C1 segment of cervical spinal cord (tissue), 14 donors: ENCODE measurements at regions not wholly inside any gene's neighbourhood (a gene's known extent, or its start where the extent isn't known, plus 50 kb on each side); places are given as distances from the start of the nearest gene placed in this dataset.
"Not testable (repeated sequence)": the region's sequence is repeated elsewhere in the genome, so short reads cannot be mapped to it uniquely, and the experiment has no call there.

Experiments
- DNase-seq, 14 donors: peaks; one replicate each; lab custom pipeline; 2025; lab: John Stamatoyannopoulos, UW

DNA sequence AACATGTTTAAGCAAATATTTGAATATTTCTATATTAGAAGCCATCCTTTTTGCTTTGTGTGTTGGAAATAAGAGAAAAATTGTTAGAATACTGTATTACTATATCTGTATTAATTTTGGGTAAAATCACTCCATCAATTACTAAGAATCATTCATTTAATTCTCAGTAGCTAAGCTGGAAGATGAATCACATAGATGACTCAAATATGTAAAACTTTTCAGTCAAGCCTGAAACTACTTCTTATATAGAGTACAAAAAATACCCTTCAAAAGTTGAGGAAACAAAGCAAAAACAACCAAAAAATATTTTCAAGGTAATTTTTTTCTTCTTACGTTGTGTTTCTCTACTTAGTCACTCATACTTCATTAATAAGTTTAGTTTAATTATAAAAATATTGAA, 205.7 kb upstream of the ROBO1 start:
- DNase-seq = no peak

GRCh38 chr3:79968418-79968817, 200.6 kb upstream of the ROBO1 start:
- DNase-seq = no peak

DNA sequence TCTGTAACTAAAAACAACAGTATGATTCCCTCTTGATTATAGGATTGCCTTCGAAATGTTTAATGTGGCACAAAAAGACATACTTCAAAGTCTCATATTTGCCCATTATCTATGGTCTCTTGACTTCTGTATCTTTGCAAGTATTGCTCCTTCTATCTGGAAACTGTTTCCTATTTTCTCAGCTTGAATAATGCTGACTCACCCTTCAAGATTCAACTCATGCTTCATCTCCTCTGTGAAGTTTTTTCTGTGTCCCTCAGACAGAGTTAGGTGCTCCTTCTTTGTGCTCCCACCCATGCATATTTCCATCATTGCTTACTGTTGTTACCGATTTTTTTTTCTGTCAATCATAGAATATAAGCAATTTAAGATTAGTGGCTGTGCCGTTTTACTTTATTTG, 192.8 kb upstream of the ROBO1 start:
- no peak for DNase-seq

- no peak for DNase-seq
Measured at GRCh38 chr3:79957066-79957465, 189.3 kb upstream of the ROBO1 start.

GRCh38 chr3:79954756-79955155, 187.0 kb upstream of the ROBO1 start:
- DNase-seq = no peak

DNA sequence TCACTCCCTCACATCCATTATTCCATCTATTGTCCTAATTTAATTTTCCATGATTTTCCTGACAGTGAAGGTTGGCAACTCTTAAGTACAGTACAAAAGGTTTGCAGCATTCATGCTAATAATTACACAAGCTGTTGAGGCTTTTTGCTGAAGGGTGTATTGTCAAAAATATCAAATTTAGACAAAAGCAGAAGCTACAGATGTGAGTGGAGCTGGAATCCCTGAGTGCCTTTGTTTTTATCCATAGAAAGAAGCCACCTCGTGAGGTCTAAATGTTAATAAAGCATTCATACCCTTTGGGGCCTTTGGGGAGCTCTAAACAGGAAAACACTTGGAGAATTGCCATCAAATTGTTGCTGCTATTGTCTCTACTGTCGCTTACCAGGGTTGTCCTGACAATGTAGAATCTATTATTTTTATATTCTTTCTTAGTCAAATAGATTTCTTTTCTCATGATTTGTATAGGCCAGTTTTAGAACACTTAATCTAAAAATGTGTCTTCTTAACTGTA, 185.8 kb upstream of the ROBO1 start:
- DNase-seq = no peak

DNA sequence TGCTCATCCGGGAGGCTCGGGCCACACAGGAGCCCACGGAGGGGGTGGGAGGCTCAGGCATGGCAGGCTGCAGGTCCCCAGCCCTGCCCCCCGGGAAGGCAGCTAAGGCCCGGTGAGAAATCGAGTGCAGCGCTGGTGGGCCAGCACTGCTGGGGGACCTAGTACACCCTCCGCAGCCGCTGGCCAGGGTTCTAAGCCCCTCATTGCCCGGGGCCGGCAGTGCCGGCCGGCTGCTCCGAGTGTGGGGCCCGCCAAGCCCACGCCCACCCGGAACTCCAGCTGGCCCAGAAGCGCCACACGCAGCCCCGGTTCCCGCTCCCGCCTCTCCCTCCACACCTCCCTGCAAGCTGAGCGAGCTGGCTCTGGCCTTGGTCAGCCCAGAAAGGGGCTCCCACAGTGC, 183.6 kb upstream of the ROBO1 start:
- DNase-seq = not testable (repeated sequence)

GRCh38 chr3:79947957-79948356, 180.2 kb upstream of the ROBO1 start:
- DNase-seq = no peak

DNA sequence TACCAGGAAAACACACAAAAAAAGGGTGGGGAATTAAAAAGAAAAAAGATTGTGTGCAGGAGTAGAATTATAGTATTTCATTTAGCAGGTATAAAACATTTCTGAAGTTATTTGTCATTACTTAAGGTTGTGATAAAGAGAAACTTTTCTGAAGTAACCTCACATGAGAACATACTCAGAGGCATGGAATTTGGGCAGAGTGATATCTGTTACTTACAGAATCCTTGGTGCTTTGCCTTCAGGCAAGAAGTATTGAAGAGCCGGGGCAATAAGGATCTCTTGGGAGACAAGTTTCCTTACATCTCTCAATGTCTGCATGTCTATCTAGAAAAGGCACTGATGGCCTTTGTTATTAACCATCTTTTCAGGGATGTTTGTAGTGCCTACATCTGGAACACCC, 179.7 kb upstream of the ROBO1 start:
- no peak for DNase-seq

- DNase-seq = no peak
Measured at GRCh38 chr3:79937567-79937966, 169.8 kb upstream of the ROBO1 start.

DNA sequence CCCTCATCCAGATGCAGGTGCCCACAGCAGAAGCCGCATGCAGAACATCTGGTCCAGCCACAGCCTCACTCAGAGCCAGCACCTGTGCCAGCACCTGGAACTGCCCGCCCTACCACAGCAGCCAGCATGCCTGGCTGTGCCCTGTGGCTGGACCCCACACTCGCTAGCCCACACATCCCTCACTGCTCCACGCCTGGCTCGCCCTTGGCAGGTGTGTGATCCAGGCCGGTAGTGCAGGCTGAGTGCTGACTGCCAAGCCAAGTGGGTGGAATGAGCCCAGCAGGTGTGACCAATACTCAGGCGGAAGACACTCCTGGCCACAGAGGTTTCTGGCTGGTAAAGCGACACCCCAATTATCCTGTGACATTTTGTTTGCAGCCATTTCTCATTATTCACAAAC, 162.4 kb upstream of the ROBO1 start:
- no peak for DNase-seq

- DNase-seq = no peak
Measured at GRCh38 chr3:79928687-79929408, 161.1 kb upstream of the ROBO1 start.

DNA sequence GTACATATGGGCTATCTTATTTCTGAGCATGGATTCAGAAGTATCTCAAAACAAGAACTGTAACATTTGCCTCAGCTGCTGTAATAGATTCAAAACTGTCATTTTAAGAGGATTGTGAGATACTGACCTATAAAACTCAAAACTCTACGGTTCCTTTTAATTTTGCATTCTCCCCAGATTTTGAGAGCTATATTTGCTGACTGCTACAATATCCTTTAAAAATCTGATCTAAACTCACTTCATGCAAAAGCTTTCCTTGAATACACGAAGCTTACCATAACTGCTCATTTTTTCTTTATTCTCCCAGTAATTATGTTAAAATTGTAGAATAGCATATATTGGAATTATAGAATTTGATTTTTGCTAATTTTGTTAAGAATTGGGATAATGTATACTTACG, 158.7 kb upstream of the ROBO1 start:
- DNase-seq = no peak

GRCh38 chr3:79922633-79923032, 154.8 kb upstream of the ROBO1 start:
- DNase-seq = no peak

- no peak for DNase-seq
Measured at GRCh38 chr3:79917561-79917960, 149.8 kb upstream of the ROBO1 start.

DNA sequence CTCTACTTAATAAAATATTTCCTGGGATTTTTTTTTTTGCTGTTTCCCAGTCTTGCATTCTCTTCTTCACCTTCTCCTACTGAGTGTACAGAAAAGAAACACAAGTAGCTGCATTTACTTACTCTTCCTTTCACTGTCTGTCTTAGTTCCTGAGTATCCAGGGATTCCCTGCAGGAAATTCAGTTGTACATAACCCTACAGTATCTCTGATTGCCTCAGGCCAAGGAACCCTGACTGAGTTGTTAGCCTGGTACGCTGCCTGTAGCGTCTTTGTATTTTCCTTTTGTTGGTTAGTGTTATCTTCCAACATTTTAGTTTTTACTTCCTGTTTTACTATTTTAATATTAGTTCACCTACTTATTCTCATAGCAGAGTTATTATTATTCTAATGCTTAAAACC, 142.5 kb upstream of the ROBO1 start:
- no peak for DNase-seq

GRCh38 chr3:79906106-79906505, 138.3 kb upstream of the ROBO1 start:
- no peak for DNase-seq

DNA sequence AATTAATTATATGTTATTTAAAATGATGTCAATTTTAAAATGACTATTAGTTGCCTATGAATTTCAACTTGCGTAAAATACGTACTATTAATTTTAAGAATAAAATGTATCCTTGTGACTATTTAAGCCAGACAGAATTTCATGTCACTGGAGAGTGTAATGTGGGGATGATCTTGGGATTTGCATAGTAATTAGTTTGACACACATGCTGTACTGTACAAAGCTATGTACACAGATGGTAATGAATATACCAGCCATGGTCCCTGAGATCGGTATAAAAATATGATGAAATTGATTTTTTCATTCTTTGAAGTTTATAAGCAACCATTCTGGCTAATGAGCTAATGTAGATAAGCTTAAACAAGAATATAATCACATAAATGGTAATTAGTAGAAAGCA, 134.4 kb upstream of the ROBO1 start:
- no peak for DNase-seq

DNA sequence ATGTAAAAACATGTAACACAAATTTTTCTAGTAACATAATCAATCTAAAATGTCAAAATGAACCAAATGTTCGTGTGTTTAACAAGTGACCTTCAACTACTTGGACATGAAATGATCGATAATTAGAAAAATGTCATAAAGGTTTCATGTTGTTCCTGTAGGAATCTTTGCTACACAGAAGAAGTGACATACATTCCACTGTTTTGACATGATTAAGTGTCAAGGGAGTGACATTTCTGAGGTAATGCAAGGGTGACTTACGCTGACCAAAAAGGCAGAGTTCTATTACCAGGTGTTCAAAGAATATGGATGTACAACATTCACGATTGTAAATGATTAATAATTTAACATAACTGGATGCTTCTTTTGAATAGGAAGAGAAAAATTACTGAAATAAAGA, 131.1 kb upstream of the ROBO1 start:
- DNase-seq = no peak

DNA sequence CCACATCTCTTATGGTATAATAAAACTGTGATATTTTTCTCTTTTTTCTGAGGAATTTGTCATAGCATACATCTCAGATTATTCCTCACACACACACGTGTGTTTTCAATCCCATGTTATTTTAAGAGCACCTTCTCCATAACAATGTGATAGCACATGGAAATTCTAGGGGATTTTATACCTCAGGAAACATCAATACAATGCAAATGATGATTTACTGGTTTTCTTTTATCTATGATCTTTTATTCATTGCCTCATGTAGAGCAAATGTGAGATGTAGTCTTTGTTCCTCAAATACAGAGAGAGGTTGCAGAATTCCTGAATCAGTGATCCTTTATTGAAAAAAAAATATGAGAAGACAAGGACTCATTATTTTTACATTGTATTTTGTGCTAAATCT, 128.3 kb upstream of the ROBO1 start:
- DNase-seq = no peak

GRCh38 chr3:79887213-79887612, 119.4 kb upstream of the ROBO1 start:
- DNase-seq = no peak

DNA sequence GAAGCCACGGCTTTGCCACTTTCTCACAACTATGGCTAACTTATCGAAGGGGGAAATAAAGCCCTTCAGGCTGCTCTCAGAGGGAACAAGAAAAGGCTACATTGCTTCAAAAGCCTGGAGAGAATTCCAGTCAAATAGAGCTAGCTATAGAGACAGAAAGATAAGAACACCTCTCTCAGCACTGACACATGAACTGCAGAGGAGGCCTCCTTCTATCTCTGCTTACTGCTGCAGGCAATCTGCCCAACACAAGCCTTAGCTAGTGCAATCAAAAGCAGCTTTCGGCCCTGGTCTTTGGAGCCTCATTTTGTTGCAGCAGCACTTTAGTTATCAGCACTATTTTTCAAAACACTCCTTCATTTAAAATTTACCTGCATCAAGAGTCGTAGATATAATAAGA, 118.4 kb upstream of the ROBO1 start:
- DNase-seq = no peak

DNA sequence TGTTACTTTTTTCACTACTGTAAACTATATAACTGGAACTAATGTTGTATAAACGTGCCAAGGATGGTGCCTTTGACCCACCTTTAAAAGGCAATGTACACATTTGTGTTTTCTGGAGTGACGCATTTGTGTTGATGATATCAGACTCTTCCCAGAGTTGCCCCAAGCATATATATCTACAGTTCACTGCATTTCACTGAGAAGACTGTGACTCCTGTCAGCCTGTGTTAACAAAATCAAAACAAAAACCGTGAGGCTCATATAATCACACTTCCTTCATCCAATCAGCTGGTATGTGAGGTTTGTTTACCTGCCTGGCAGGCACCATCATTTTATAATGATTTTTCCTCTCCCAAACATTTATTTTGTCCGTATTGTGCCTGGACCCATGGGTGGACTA, 117.6 kb upstream of the ROBO1 start:
- DNase-seq = no peak

DNA sequence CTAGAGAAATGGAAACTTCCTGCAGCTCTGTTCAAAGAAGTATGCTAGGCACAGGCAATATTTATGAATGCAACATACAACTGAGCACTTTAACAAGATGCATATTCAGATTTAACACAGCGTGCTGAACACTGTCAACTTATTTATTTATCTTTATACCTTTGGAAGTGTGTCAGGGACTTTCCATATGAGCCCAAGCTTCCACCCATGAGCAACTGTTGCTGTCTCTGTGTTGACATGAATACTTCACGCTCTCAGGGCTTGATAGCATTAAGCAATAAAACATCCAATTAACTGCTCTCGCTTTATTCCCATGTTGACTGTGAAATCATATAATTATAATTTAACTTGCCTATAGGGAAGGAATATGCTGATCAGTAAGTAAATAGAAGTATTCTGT, 116.6 kb upstream of the ROBO1 start:
- no peak for DNase-seq
